ENCODE measurements at regions not wholly inside any gene's neighbourhood (a gene's known extent, or its start where the extent isn't known, plus 50 kb on each side); places are given as distances from the start of the nearest gene placed in this dataset.

DNA sequence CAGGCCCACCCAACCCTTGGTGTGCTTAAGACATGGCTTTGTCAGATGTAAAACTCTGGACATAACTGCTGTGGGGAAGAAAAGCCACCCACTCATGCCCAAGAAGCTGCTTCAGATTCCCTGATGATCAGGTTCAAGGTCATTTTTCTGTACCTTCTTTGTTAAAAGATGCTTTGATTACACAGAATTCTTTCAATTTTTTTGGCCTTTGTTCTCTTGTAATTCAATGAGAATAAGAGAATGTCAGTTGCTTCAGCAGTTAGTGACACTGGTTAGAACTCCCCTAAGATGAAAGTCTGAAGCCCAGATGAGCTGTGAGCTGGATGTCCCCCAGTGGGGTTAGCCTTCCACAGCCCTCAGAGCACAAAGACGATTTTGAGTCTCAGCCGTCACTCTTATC lies 152.7 kb downstream of the CHRM3 start:
- no peaks in the 10 kb centered on the region for H3K9me3 ChIP-seq (ENCODE audit: control insufficient read depth in 1 of 2, low read length in 2 of 2)
- H3K27ac ChIP-seq (ENCODE audit: low read length) = no peak overlapping the region
- H3K4me1 ChIP-seq (ENCODE audit: control insufficient read depth in 1 of 2, insufficient read depth in 2 of 2, low read length in 2 of 2) = peaks cover 5 to 23% of the 10 kb centered on the region in 2 donors
- H3K4me3 ChIP-seq (ENCODE audit: low read depth in 1 of 2, low read length in 2 of 2) = no peak overlapping the region
- no peaks in the 10 kb centered on the region for H3K27me3 ChIP-seq (ENCODE audit: low read depth, low read length)
- no peaks in the 10 kb centered on the region for H3K36me3 ChIP-seq (ENCODE audit: control insufficient read depth in 1 of 2, insufficient read depth in 2 of 2, low read length in 2 of 2)

DNA sequence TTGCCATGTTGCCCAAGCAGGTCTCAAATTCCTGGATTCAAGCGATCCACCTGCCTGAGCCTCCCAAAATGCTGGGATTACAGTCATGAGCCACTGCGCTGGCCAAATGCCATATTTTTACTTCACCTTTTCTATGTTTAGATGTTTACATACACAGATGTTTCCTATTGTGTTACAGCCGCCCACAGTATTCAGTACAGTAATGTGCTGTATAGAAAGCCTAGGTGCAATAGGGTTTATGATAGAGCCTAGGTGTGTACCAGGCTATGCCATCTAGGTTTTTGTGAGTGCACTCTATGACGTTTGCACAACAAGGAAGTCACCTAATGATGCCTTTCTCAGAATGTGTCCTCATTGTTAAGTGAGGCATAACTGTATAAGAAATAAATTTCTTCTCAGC lies 153.4 kb downstream of the CHRM3 start:
- H3K27ac ChIP-seq (ENCODE audit: low read length) = no peak overlapping the region
- no peaks in the 10 kb centered on the region for H3K9me3 ChIP-seq (ENCODE audit: control insufficient read depth in 1 of 2, low read length in 2 of 2)
- H3K36me3 ChIP-seq (ENCODE audit: control insufficient read depth in 1 of 2, insufficient read depth in 2 of 2, low read length in 2 of 2) = no peaks in the 10 kb centered on the region
- H3K27me3 ChIP-seq (ENCODE audit: low read depth, low read length) = no peaks in the 10 kb centered on the region
- peaks cover 5 to 23% of the 10 kb centered on the region in 2 donors for H3K4me1 ChIP-seq (ENCODE audit: control insufficient read depth in 1 of 2, insufficient read depth in 2 of 2, low read length in 2 of 2)
- no peak overlapping the region for H3K4me3 ChIP-seq (ENCODE audit: low read depth in 1 of 2, low read length in 2 of 2)

DNA sequence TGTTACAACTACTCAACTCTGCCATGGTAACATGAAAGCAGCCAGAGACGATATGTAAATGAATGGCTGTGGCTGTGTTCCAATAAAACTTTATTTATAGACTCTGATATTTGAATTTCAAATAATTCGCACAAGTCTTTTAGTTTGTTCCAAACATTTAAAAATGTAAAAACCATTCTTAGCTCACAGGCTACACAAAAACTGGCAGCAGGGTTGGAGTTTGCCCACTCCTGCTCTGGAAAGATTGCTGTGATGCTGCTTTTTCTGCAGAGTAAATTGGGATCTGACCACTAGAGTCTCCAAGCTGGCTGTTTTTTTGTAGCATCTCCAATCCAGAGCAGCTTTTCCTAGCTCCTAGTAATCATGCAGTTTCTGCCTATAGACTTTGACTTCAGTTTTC lies 157.5 kb downstream of the CHRM3 start:
- no peak overlapping the region for H3K4me3 ChIP-seq (ENCODE audit: low read depth in 1 of 2, low read length in 2 of 2)
- H3K36me3 ChIP-seq (ENCODE audit: control insufficient read depth in 1 of 2, insufficient read depth in 2 of 2, low read length in 2 of 2) = no peaks in the 10 kb centered on the region
- H3K27me3 ChIP-seq (ENCODE audit: low read depth, low read length) = no peaks in the 10 kb centered on the region
- no peak overlapping the region for H3K27ac ChIP-seq (ENCODE audit: low read length)
- H3K4me1 ChIP-seq (ENCODE audit: control insufficient read depth in 1 of 2, insufficient read depth in 2 of 2, low read length in 2 of 2) = peaks cover 0 to 5% of the 10 kb centered on the region in 2 donors
- no peaks in the 10 kb centered on the region for H3K9me3 ChIP-seq (ENCODE audit: control insufficient read depth in 1 of 2, low read length in 2 of 2)

- Histone ChIP-seq H3K36me3 (ENCODE audit: control insufficient read depth in 1 of 2, insufficient read depth in 2 of 2, low read length in 2 of 2) (no peaks in the 10 kb centered on the region), H3K9me3 (ENCODE audit: control insufficient read depth in 1 of 2, low read length in 2 of 2) (no peaks in the 10 kb centered on the region), H3K4me1 (ENCODE audit: control insufficient read depth in 1 of 2, insufficient read depth in 2 of 2, low read length in 2 of 2) (no peaks in the 10 kb centered on the region), H3K27me3 (ENCODE audit: low read depth, low read length) (no peaks in the 10 kb centered on the region), H3K4me3 (ENCODE audit: low read depth in 1 of 2, low read length in 2 of 2) (no peak overlapping the region), H3K27ac (ENCODE audit: low read length) (no peak overlapping the region)
Measured at GRCh38 chr1:239545466-239545865, 159.1 kb downstream of the CHRM3 start.

DNA sequence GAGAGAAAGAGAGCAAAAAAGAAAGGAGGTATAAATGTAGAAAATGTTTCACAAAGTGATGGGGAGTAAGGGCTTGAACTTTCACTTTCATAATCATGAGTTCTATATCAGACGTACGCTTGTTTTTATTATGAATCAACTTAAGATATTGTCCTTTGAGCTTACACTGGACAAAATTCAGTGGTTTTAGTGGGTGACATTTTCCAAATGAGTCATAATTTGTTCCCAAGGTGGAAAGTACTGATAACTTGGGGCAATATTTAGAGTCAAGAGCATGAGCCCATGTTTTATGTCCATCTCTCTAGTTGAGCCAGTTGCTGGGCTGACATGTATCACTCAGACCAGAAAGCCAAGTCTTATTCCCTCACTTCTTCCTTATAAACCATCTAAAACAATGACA lies 161.6 kb downstream of the CHRM3 start:
- peak overlapping the region; percentile 1 to 24 for H3K4me3 ChIP-seq (ENCODE audit: low read depth in 1 of 2, low read length in 2 of 2)
- H3K4me1 ChIP-seq (ENCODE audit: control insufficient read depth in 1 of 2, insufficient read depth in 2 of 2, low read length in 2 of 2) = no peaks in the 10 kb centered on the region
- H3K27ac ChIP-seq (ENCODE audit: low read length) = no peak overlapping the region

GRCh38 chr1:239550178-239550577 lies 163.8 kb downstream of the CHRM3 start:
- Histone ChIP-seq H3K36me3 (ENCODE audit: control insufficient read depth in 1 of 2, insufficient read depth in 2 of 2, low read length in 2 of 2) (no peaks in the 10 kb centered on the region), H3K27me3 (ENCODE audit: low read depth, low read length) (no peaks in the 10 kb centered on the region), H3K27ac (ENCODE audit: low read length) (no peak overlapping the region), H3K9me3 (ENCODE audit: control insufficient read depth in 1 of 2, low read length in 2 of 2) (no peaks in the 10 kb centered on the region), H3K4me3 (ENCODE audit: low read depth in 1 of 2, low read length in 2 of 2) (no peak overlapping the region), H3K4me1 (ENCODE audit: control insufficient read depth in 1 of 2, insufficient read depth in 2 of 2, low read length in 2 of 2) (no peaks in the 10 kb centered on the region)

More for the DNA sequence above, 161.6 kb downstream of the CHRM3 start:
- Histone ChIP-seq H3K9me3 (ENCODE audit: control insufficient read depth in 1 of 2, low read length in 2 of 2) (no peaks in the 10 kb centered on the region), H3K36me3 (ENCODE audit: control insufficient read depth in 1 of 2, insufficient read depth in 2 of 2, low read length in 2 of 2) (no peaks in the 10 kb centered on the region), H3K27me3 (ENCODE audit: low read depth, low read length) (no peaks in the 10 kb centered on the region)

DNA sequence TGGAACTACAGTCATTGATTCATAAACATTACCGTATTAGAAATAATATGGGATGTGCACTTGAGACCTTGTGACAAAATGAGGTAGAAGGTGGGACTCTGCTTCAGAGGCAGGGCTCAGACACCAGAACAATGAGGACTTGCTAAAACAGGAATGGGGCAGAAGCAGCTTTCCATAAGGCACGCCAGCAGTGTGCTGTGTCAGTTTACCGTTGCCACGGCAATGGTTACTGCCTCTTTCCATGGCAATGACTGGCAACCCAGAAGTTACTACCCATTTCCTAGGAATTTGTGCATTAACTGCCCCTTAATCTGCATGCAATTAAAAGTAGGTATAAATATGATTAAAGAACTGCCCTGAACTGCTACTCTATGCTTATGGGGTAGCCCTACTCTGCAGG lies 169.0 kb downstream of the CHRM3 start:
- Histone ChIP-seq H3K27ac (ENCODE audit: low read length) (no peak overlapping the region), H3K27me3 (ENCODE audit: low read depth, low read length) (no peaks in the 10 kb centered on the region), H3K36me3 (ENCODE audit: control insufficient read depth in 1 of 2, insufficient read depth in 2 of 2, low read length in 2 of 2) (no peaks in the 10 kb centered on the region), H3K4me3 (ENCODE audit: low read depth in 1 of 2, low read length in 2 of 2) (no peak overlapping the region), H3K9me3 (ENCODE audit: control insufficient read depth in 1 of 2, low read length in 2 of 2) (no peaks in the 10 kb centered on the region), H3K4me1 (ENCODE audit: control insufficient read depth in 1 of 2, insufficient read depth in 2 of 2, low read length in 2 of 2) (peaks cover 0 to 9% of the 10 kb centered on the region in 2 donors)

DNA sequence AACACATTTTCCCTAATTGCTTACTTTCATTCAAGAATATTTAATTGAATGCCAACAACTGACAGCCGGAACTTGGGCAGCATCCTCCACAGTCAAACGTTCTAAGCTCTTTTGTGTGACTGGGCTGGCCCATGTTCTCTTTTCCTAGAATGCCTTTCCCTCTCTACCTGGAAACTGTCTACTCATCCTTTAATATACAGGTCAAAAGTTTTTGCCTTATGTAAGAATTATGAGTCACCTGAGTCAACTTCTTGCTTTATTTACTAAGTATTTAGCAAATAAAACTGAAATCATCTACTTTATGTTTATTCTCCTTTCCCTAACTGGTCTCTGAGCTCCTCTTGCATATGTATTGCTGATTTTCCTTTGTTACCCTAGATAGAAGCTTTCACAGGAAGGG lies 172.2 kb downstream of the CHRM3 start:
- Histone ChIP-seq H3K4me1 (ENCODE audit: control insufficient read depth in 1 of 2, insufficient read depth in 2 of 2, low read length in 2 of 2) (peaks cover 0 to 9% of the 10 kb centered on the region in 2 donors), H3K9me3 (ENCODE audit: control insufficient read depth in 1 of 2, low read length in 2 of 2) (no peaks in the 10 kb centered on the region), H3K36me3 (ENCODE audit: control insufficient read depth in 1 of 2, insufficient read depth in 2 of 2, low read length in 2 of 2) (no peaks in the 10 kb centered on the region), H3K4me3 (ENCODE audit: low read depth in 1 of 2, low read length in 2 of 2) (no peak overlapping the region), H3K27me3 (ENCODE audit: low read depth, low read length) (no peaks in the 10 kb centered on the region), H3K27ac (ENCODE audit: low read length) (no peak overlapping the region)

DNA sequence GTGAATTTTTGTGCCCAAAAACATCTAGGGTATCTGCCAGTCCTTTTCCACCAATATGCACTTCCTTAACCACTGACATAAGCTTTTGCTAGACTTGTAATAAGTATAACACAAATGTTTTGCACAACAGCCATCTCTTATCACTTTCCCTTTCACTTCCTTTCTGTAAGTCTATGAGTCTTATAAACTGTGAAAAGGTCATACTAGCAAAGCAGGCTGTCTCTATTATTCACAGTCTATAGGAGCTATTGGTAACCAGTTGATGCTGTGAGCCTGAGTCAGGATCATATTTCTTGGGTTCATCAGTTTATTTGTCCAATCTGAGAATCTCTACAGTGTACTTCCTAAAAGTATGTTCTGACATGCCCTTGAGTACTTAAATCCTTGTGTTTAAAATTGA lies 172.6 kb downstream of the CHRM3 start:
- Histone ChIP-seq H3K4me1 (ENCODE audit: control insufficient read depth in 1 of 2, insufficient read depth in 2 of 2, low read length in 2 of 2) (peaks cover 0 to 9% of the 10 kb centered on the region in 2 donors), H3K36me3 (ENCODE audit: control insufficient read depth in 1 of 2, insufficient read depth in 2 of 2, low read length in 2 of 2) (no peaks in the 10 kb centered on the region), H3K27ac (ENCODE audit: low read length) (no peak overlapping the region), H3K9me3 (ENCODE audit: control insufficient read depth in 1 of 2, low read length in 2 of 2) (no peaks in the 10 kb centered on the region), H3K4me3 (ENCODE audit: low read depth in 1 of 2, low read length in 2 of 2) (no peak overlapping the region), H3K27me3 (ENCODE audit: low read depth, low read length) (no peaks in the 10 kb centered on the region)

GRCh38 chr1:239560921-239561320 lies 174.6 kb downstream of the CHRM3 start:
- Histone ChIP-seq H3K27me3 (ENCODE audit: low read depth, low read length) (no peaks in the 10 kb centered on the region), H3K27ac (ENCODE audit: low read length) (no peak overlapping the region), H3K4me1 (ENCODE audit: control insufficient read depth in 1 of 2, insufficient read depth in 2 of 2, low read length in 2 of 2) (peaks cover 4 to 9% of the 10 kb centered on the region in 2 donors), H3K9me3 (ENCODE audit: control insufficient read depth in 1 of 2, low read length in 2 of 2) (no peaks in the 10 kb centered on the region), H3K4me3 (ENCODE audit: low read depth in 1 of 2, low read length in 2 of 2) (no peak overlapping the region), H3K36me3 (ENCODE audit: control insufficient read depth in 1 of 2, insufficient read depth in 2 of 2, low read length in 2 of 2) (no peaks in the 10 kb centered on the region)

- Histone ChIP-seq H3K36me3 (ENCODE audit: control insufficient read depth in 1 of 2, insufficient read depth in 2 of 2, low read length in 2 of 2) (no peaks in the 10 kb centered on the region), H3K4me3 (ENCODE audit: low read depth in 1 of 2, low read length in 2 of 2) (no peak overlapping the region), H3K4me1 (ENCODE audit: control insufficient read depth in 1 of 2, insufficient read depth in 2 of 2, low read length in 2 of 2) (peaks cover 4 to 9% of the 10 kb centered on the region in 2 donors), H3K9me3 (ENCODE audit: control insufficient read depth in 1 of 2, low read length in 2 of 2) (no peaks in the 10 kb centered on the region), H3K27ac (ENCODE audit: low read length) (no peak overlapping the region), H3K27me3 (ENCODE audit: low read depth, low read length) (no peaks in the 10 kb centered on the region)
Measured at GRCh38 chr1:239562095-239562494, 175.7 kb downstream of the CHRM3 start.

DNA sequence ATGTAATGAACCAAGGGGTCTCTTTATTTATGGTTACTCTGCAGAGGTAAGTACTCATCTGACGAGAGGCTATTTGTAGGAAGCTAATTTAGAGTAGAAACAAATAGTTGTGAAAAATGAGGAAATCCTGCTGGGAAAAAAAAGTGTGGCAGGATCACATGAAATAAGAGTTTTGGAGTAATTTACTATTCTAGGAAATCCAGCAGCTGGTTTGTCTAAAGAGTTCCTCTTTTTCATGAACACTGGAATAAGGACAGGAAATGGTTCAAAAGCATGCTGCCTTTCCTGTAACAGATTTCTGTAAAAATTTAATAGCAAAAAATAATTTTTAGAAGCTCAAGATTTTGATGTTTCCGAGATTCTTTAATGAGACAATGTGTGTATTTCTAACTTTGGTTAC lies 177.3 kb downstream of the CHRM3 start:
- H3K9me3 ChIP-seq (ENCODE audit: control insufficient read depth in 1 of 2, low read length in 2 of 2) = no peaks in the 10 kb centered on the region
- no peaks in the 10 kb centered on the region for H3K27me3 ChIP-seq (ENCODE audit: low read depth, low read length)
- H3K27ac ChIP-seq (ENCODE audit: low read length) = no peak overlapping the region
- no peaks in the 10 kb centered on the region for H3K36me3 ChIP-seq (ENCODE audit: control insufficient read depth in 1 of 2, insufficient read depth in 2 of 2, low read length in 2 of 2)
- H3K4me1 ChIP-seq (ENCODE audit: control insufficient read depth in 1 of 2, insufficient read depth in 2 of 2, low read length in 2 of 2) = peaks cover 4 to 8% of the 10 kb centered on the region in 2 donors
- no peak overlapping the region for H3K4me3 ChIP-seq (ENCODE audit: low read depth in 1 of 2, low read length in 2 of 2)

Measured in muscle layer of duodenum (tissue), 2 donors.